Fibroblast of skin of left biceps (primary cell): ENCODE measurements at regions not wholly inside any gene's neighbourhood (a gene's known extent, or its start where the extent isn't known, plus 50 kb on each side); places are given as distances from the start of the nearest gene placed in this dataset.

Experiments used
- DNase-seq, 2 experiments: peaks; one replicate each; pipeline ENCODE4 v3.0.0-alpha.2; 2013; ENCODE audit warnings: low read depth in 2 of 2

GRCh38 chr18:25813110-25813509 lies 277.3 kb downstream of the SS18 start:
- no peak for DNase-seq

- DNase-seq = no peak
Observed at GRCh38 chr18:25810736-25811135, 279.7 kb downstream of the SS18 start.

GRCh38 chr18:25805939-25806338 lies 284.5 kb downstream of the SS18 start:
- no peak for DNase-seq

GRCh38 chr18:25805323-25805722 lies 285.1 kb downstream of the SS18 start:
- DNase-seq = peak; percentile 96 to 97

- DNase-seq = peak; percentile 38 to 47
Observed at GRCh38 chr18:25799231-25799630, 291.2 kb downstream of the SS18 start.

- peak in 1 of 2 experiments; percentile 25 for DNase-seq
Observed at GRCh38 chr18:25798046-25798445, 292.4 kb downstream of the SS18 start.

- no peak for DNase-seq
Observed at GRCh38 chr18:25795213-25795612, 295.2 kb downstream of the SS18 start.

GRCh38 chr18:25787276-25787675 lies 303.1 kb downstream of the SS18 start:
- no peak for DNase-seq

GRCh38 chr18:25786758-25787157 lies 303.7 kb downstream of the SS18 start:
- peak; percentile 81 to 82 for DNase-seq

GRCh38 chr18:25780105-25780504 lies 310.3 kb downstream of the SS18 start:
- DNase-seq = no peak

- no peak for DNase-seq
Observed at GRCh38 chr18:25771796-25772195, 318.6 kb downstream of the SS18 start.

GRCh38 chr18:25764777-25765176 lies 325.6 kb downstream of the SS18 start:
- no peak for DNase-seq

GRCh38 chr18:25759111-25759510 lies 331.3 kb downstream of the SS18 start:
- peak; percentile 23 to 33 for DNase-seq

GRCh38 chr18:25743646-25744151 lies 346.7 kb downstream of the SS18 start:
- no peak for DNase-seq

- no peak for DNase-seq
Observed at GRCh38 chr18:25739376-25739775, 351.0 kb downstream of the SS18 start.

- DNase-seq = peak; percentile 96 to 97
Observed at GRCh38 chr18:25737710-25738311, 352.6 kb downstream of the SS18 start.

GRCh38 chr18:25736516-25736915 lies 353.9 kb downstream of the SS18 start:
- no peak for DNase-seq

- no peak for DNase-seq
Observed at GRCh38 chr18:25735459-25735858, 355.0 kb downstream of the SS18 start.

GRCh38 chr18:25734336-25734735 lies 356.1 kb downstream of the SS18 start:
- DNase-seq = no peak

GRCh38 chr18:25732862-25733261 lies 357.6 kb downstream of the SS18 start:
- no peak for DNase-seq

GRCh38 chr18:25729072-25729471 lies 361.3 kb downstream of the SS18 start:
- no peak for DNase-seq

GRCh38 chr18:25727281-25727985 lies 363.0 kb downstream of the SS18 start:
- no peak for DNase-seq

GRCh38 chr18:25726298-25726697 lies 364.1 kb downstream of the SS18 start:
- DNase-seq = no peak
